ENCODE measurements at regions not wholly inside any gene's neighbourhood (a gene's known extent, or its start where the extent isn't known, plus 50 kb on each side); places are given as distances from the start of the nearest gene placed in this dataset.
A peak's percentile ranks its signal among the peaks of the same experiment; 100 is the strongest.

DNA sequence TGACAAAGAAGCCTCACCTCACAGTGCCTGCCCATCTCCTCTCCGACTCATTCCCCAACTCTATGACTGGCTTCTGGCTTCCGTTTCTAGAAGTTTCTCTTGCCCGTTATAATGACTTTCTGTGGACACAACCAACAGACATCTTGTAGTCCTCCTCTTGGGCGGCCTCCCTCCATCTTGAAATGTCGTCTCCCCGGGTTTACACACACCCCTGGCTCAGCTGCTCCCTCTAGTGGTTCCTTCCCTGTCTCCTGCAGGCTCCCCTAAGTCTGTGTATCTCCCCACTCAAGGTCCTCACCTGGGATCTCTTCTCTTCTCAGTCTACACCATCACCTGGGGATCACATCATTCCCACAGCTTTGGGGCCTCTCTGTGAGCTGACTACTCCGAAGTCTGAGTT is 123.4 kb upstream of the NEBL start:
- TF ChIP-seq, protein P1, sequence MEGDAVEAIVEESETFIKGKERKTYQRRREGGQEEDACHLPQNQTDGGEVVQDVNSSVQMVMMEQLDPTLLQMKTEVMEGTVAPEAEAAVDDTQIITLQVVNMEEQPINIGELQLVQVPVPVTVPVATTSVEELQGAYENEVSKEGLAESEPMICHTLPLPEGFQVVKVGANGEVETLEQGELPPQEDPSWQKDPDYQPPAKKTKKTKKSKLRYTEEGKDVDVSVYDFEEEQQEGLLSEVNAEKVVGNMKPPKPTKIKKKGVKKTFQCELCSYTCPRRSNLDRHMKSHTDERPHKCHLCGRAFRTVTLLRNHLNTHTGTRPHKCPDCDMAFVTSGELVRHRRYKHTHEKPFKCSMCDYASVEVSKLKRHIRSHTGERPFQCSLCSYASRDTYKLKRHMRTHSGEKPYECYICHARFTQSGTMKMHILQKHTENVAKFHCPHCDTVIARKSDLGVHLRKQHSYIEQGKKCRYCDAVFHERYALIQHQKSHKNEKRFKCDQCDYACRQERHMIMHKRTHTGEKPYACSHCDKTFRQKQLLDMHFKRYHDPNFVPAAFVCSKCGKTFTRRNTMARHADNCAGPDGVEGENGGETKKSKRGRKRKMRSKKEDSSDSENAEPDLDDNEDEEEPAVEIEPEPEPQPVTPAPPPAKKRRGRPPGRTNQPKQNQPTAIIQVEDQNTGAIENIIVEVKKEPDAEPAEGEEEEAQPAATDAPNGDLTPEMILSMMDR (conservative IDR thresholded peaks at IDR 0.05) = peak; percentile 59
- no peak for TF ChIP-seq EZH2 (IDR thresholded peaks at IDR 0.05; ENCODE audit: low read depth)
